Lower lobe of right lung (tissue), 2 donors: ENCODE measurements at regions not wholly inside any gene's neighbourhood (a gene's known extent, or its start where the extent isn't known, plus 50 kb on each side); places are given as distances from the start of the nearest gene placed in this dataset.

Source experiments
- ATAC-seq, 2 donors: fragments of 200-7000 bp; cut with Tn5 transposase; one replicate each; pipeline ENCODE4 v1.9.1; 2020 to 2022; ENCODE audit warnings: mild to moderate bottlenecking in 2 of 2, moderate library complexity in 2 of 2
- DNase-seq: peaks from one replicate; pipeline ENCODE4 v3.0.0-alpha.2; 2020
- H3K27ac ChIP-seq: fragments of 200-600 bp; one replicate; pipeline ENCODE4 v1.8.0; 2022
- H3K27me3 ChIP-seq: fragments of 200-600 bp; one replicate; pipeline ENCODE4 v1.8.0; 2022; ENCODE audit warnings: low read depth
- H3K36me3 ChIP-seq: fragments of 200-600 bp; one replicate; pipeline ENCODE4 v1.8.0; 2022; ENCODE audit warnings: mild to moderate bottlenecking
- H3K4me1 ChIP-seq: fragments of 200-600 bp; one replicate; pipeline ENCODE4 v1.8.0; 2022
- H3K4me3 ChIP-seq: fragments of 200-600 bp; one replicate; pipeline ENCODE4 v1.8.0; 2022; ENCODE audit warnings: mild to moderate bottlenecking
- H3K9me3 ChIP-seq: fragments of 200-600 bp; one replicate; pipeline ENCODE4 v1.8.0; 2022
- CTCF ChIP-seq: fragments of 200-600 bp; IDR thresholded peaks from one replicate; pipeline ENCODE4 v1.8.0; 2022; ENCODE audit warnings: antibody characterized with exemption, mild to moderate bottlenecking
- intact Hi-C: fragments of 100-400 bp; cut with DNase I; formaldehyde crosslinking; loops from one replicate; pipeline ENCODE4 v1.11.0; 2022
- donor health status: DM: no; HTN: yes; CAD: no; lungs with severe emphysema.

GRCh38 chr5:71839096-71839884, 120.2 kb downstream of the CARTPT start:
- no peak overlapping the region for H3K27ac ChIP-seq
- no peaks in the 10 kb centered on the region for H3K27me3 ChIP-seq
- H3K4me1 ChIP-seq = no peaks in the 10 kb centered on the region
- H3K9me3 ChIP-seq = no peaks in the 10 kb centered on the region
- no peaks in the 10 kb centered on the region for H3K36me3 ChIP-seq
- ATAC-seq (no peak), DNase-seq (no peak)
- no peak for TF ChIP-seq CTCF
- H3K4me3 ChIP-seq = no peak overlapping the region
- intact Hi-C loops = no loop called here

- intact Hi-C loops = no loop called here
- H3K4me1 ChIP-seq = no peaks in the 10 kb centered on the region
- ATAC-seq = no peak
- no peaks in the 10 kb centered on the region for H3K27me3 ChIP-seq
- H3K9me3 ChIP-seq = no peaks in the 10 kb centered on the region
- H3K27ac ChIP-seq = no peak overlapping the region
- H3K4me3 ChIP-seq = no peak overlapping the region
- DNase-seq = no peak
- no peaks in the 10 kb centered on the region for H3K36me3 ChIP-seq
- no peak for TF ChIP-seq CTCF
Measured at GRCh38 chr5:71841107-71841506, 122.0 kb downstream of the CARTPT start.

GRCh38 chr5:71843111-71843510, 124.0 kb downstream of the CARTPT start:
- Histone ChIP-seq H3K27me3 (no peaks in the 10 kb centered on the region), H3K4me3 (no peak overlapping the region), H3K4me1 (no peaks in the 10 kb centered on the region), H3K36me3 (no peaks in the 10 kb centered on the region), H3K27ac (no peak overlapping the region), H3K9me3 (no peaks in the 10 kb centered on the region)
- intact Hi-C loops = no loop called here
- no peak for TF ChIP-seq CTCF
- DNase-seq (no peak), ATAC-seq (no peak)

GRCh38 chr5:71844862-71845261, 125.8 kb downstream of the CARTPT start:
- Histone ChIP-seq H3K4me3 (no peak overlapping the region), H3K4me1 (no peaks in the 10 kb centered on the region), H3K27ac (no peak overlapping the region), H3K27me3 (no peaks in the 10 kb centered on the region), H3K36me3 (no peaks in the 10 kb centered on the region), H3K9me3 (peaks cover 4% of the 10 kb centered on the region)
- DNase-seq (no peak), ATAC-seq (no peak)
- no peak for TF ChIP-seq CTCF
- intact Hi-C loops = no loop called here

GRCh38 chr5:71859515-71859914, 140.4 kb downstream of the CARTPT start:
- H3K9me3 ChIP-seq = no peaks in the 10 kb centered on the region
- no peak overlapping the region for H3K27ac ChIP-seq
- intact Hi-C loops = no loop called here
- ATAC-seq (no peak), DNase-seq (no peak)
- H3K36me3 ChIP-seq = no peaks in the 10 kb centered on the region
- no peaks in the 10 kb centered on the region for H3K27me3 ChIP-seq
- no peak overlapping the region for H3K4me3 ChIP-seq
- TF ChIP-seq CTCF = no peak
- H3K4me1 ChIP-seq = no peaks in the 10 kb centered on the region
